Left colon (tissue), 2 donors: ENCODE measurements at regions not wholly inside any gene's neighbourhood (a gene's known extent, or its start where the extent isn't known, plus 50 kb on each side); places are given as distances from the start of the nearest gene placed in this dataset.
"Not testable (repeated sequence)": the region's sequence is repeated elsewhere in the genome, so short reads cannot be mapped to it uniquely, and the experiment has no call there.

Experiments
- ATAC-seq: fragments of 200-7000 bp; cut with Tn5 transposase; one replicate; pipeline ENCODE4 v1.9.1; 2020; ENCODE audit warnings: mild to moderate bottlenecking, moderate library complexity
- DNase-seq, 2 donors: peaks; one replicate each; pipeline ENCODE4 v3.0.0-alpha.2; 2020
- intact Hi-C, 2 donors: fragments of 100-400 bp; cut with DNase I in 1 of 2; cut with micrococcal nuclease in 1 of 2; formaldehyde crosslinking; loops; one replicate each; pipeline versions ENCODE4 v1.11.2 to v1.14.0; 2022; cut with DNase I, micrococcal nuclease
- donor health status: DM: no; HTN: no; CAD: no.
- donor health status: DM: yes; HTN: yes; CAD: no.

GRCh38 chr2:747762-748351 is 70.7 kb upstream of the TMEM18 start:
- intact Hi-C loops = no loop called here
- ATAC-seq (no peak), DNase-seq (no peak)

GRCh38 chr2:746697-747096 is 69.5 kb upstream of the TMEM18 start:
- intact Hi-C loops = no loop called here
- DNase-seq (no peak), ATAC-seq (no peak)

GRCh38 chr2:744088-744487 is 66.9 kb upstream of the TMEM18 start:
- ATAC-seq (no peak), DNase-seq (no peak)
- intact Hi-C loops = no loop called here

- ATAC-seq (no peak), DNase-seq (no peak)
- intact Hi-C loops = no loop called here
These were observed 65.0 kb upstream of the TMEM18 start for GRCh38 chr2:742221-742620.

- DNase-seq = no peak
- intact Hi-C loops = no loop called here
- no peak for ATAC-seq
These were observed 63.9 kb upstream of the TMEM18 start for GRCh38 chr2:741195-741496.

GRCh38 chr2:740322-741194 is 63.4 kb upstream of the TMEM18 start:
- intact Hi-C loops = not testable (repeated sequence)
- DNase-seq (peak; percentile 76 to 92), ATAC-seq (peak; percentile 57)

- DNase-seq (peak; percentile 34 to 55), ATAC-seq (peak; percentile 63)
- intact Hi-C loops = not testable (repeated sequence)
These were observed 62.7 kb upstream of the TMEM18 start for GRCh38 chr2:739864-740321.

- DNase-seq (no peak), ATAC-seq (no peak)
- intact Hi-C loops = no loop called here
These were observed 59.7 kb upstream of the TMEM18 start for GRCh38 chr2:736939-737338.

- ATAC-seq (no peak), DNase-seq (no peak)
- intact Hi-C loops = no loop called here
These were observed 58.5 kb upstream of the TMEM18 start for GRCh38 chr2:735670-736218.

- no peak for ATAC-seq
- DNase-seq = no peak
- intact Hi-C loops = no loop called here
These were observed 57.3 kb upstream of the TMEM18 start for GRCh38 chr2:734496-734895.

- ATAC-seq = no peak
- intact Hi-C loops = no loop called here
- DNase-seq = no peak
These were observed 56.3 kb upstream of the TMEM18 start for GRCh38 chr2:733495-733894.

GRCh38 chr2:733001-733400 is 55.8 kb upstream of the TMEM18 start:
- intact Hi-C loops = no loop called here
- no peak for ATAC-seq
- DNase-seq = no peak

GRCh38 chr2:731711-732110 is 54.5 kb upstream of the TMEM18 start:
- intact Hi-C loops = no loop called here
- no peak for ATAC-seq
- DNase-seq = no peak

- DNase-seq (no peak), ATAC-seq (no peak)
- intact Hi-C loops = no loop called here
These were observed 52.2 kb upstream of the TMEM18 start for GRCh38 chr2:729376-729861.

- intact Hi-C loops = no loop called here
- ATAC-seq (no peak), DNase-seq (no peak)
These were observed 51.0 kb upstream of the TMEM18 start for GRCh38 chr2:728165-728564.

- intact Hi-C loops = no loop called here
- DNase-seq (no peak), ATAC-seq (no peak)
These were observed 49.9 kb upstream of the TMEM18 start for GRCh38 chr2:727071-727470.
